Upper lobe of left lung (tissue), 6 donors: ENCODE measurements at regions not wholly inside any gene's neighbourhood (a gene's known extent, or its start where the extent isn't known, plus 50 kb on each side); places are given as distances from the start of the nearest gene placed in this dataset.
"Not testable (repeated sequence)": the region's sequence is repeated elsewhere in the genome, so short reads cannot be mapped to it uniquely, and the experiment has no call there.

Source experiments
- ATAC-seq, 2 donors: fragments of 200-7000 bp; cut with Tn5 transposase; one replicate each; pipeline ENCODE4 v1.9.1; 2022; ENCODE audit warnings: mild to moderate bottlenecking in 2 of 2, moderate library complexity in 2 of 2; ENCODE audit not compliant: low FRiP score in 2 of 2
- DNase-seq, 2 donors: peaks; one replicate each; pipeline ENCODE4 v3.0.0-alpha.2; 2019 to 2020
- H3K27ac ChIP-seq, 4 donors: fragments of 200-600 bp; sonication (generic); one replicate each; pipeline ENCODE4 v1.5.1; 2016 to 2019
- H3K27me3 ChIP-seq, 4 donors: fragments of 200-600 bp; sonication (generic); one replicate each; pipeline ENCODE4 v1.5.1; 2017 to 2019
- H3K36me3 ChIP-seq, 4 donors: fragments of 200-600 bp; sonication (generic); one replicate each; pipeline ENCODE4 v1.5.1; 2016 to 2019
- H3K4me1 ChIP-seq, 4 donors: fragments of 200-600 bp; sonication (generic); one replicate each; pipeline ENCODE4 v1.5.1; 2018 to 2019
- H3K4me3 ChIP-seq, 4 donors: fragments of 200-600 bp; sonication (generic); one replicate each; pipeline ENCODE4 v1.5.1; 2017 to 2019; ENCODE audit warnings: mild to moderate bottlenecking in 2 of 4, moderate library complexity in 1 of 4
- H3K9me3 ChIP-seq, 4 donors: fragments of 200-600 bp; sonication (generic); one replicate each; pipeline ENCODE4 v1.5.1; 2018 to 2019
- CTCF ChIP-seq, 6 experiments: fragments of 450-650 bp in 4 of 6; fragments of 200-600 bp in 2 of 6; sonication (generic) in 2 of 6; IDR thresholded peaks; one replicate each; pipeline ENCODE4 v1.5.1; 2016 to 2019; ENCODE audit warnings: antibody characterized with exemption in 6 of 6
- EP300 ChIP-seq, 4 donors: sonication (generic); formaldehyde crosslinking; IDR thresholded peaks; one replicate each; pipeline ENCODE4 v1.5.1; 2017; ENCODE audit warnings: antibody characterized with exemption in 4 of 4, control low read depth in 2 of 4
- POLR2A ChIP-seq, 4 donors: fragments of 450-650 bp; IDR thresholded peaks; one replicate each; pipeline ENCODE4 v1.5.1; 2016 to 2017; ENCODE audit warnings: antibody characterized with exemption in 4 of 4, mild to moderate bottlenecking in 2 of 4
- POLR2AphosphoS5 ChIP-seq, 2 donors: sonication (generic); formaldehyde crosslinking; IDR thresholded peaks; one replicate each; pipeline ENCODE4 v1.5.1; 2017; ENCODE audit warnings: antibody characterized with exemption in 2 of 2
- WGBS, 2 donors: methylation state at CpG; one replicate each; pipeline ENCODE4 v1.1.5; 2017 to 2018; 5-methylcytosine and 5-hydroxymethylcytosine counted together
- donor health status: DM: no; HTN: no; CAD: no; lungs with moderate emphysema.
- donor health status: DM: no; HTN: yes; CAD: no; lungs with severe emphysema.

DNA sequence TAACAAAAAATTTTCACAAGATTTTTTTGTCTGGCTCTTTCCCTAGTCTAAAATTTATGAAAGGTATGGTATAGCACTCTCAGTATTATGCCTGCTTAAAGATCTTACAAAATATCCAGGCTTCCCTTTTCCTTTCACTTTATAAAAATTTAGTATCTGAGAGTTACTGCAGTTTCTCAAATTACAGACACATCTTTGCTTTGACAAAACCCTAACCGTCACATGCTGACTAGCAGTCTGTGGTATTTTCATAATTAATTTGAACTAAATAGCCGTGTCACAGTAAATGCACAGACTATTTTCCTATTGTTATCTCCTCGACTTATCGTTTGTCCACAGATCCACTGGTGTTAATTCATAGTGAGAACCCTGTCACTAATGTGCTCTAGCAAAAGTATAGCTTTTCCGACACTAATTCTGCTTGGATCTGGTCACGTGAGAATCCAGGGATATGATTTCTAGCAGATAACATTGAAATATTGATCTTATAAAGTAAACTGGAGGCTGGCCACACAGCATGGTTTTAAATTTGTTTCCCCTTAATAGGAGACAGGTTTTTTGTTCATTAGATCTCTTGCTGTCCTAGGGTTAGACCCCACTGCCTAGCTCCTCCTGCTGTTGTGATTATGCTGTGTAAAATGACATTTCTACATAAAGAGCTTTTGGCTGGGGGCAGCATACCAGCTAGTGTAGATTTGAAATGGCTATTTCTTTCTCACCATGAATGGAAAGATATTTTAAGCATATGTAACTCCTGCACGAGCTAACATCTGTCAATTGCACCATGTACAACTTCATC lies 340.6 kb upstream of the SASH1 start:
- H3K4me1 ChIP-seq: no peaks in the 10 kb centered on the region
- ATAC-seq (no peak), DNase-seq (no peak)
- H3K27me3 ChIP-seq: no peaks in the 10 kb centered on the region
- peak overlapping the region in 1 of 4 donors; percentile 1 for H3K4me3 ChIP-seq
- no peaks in the 10 kb centered on the region for H3K9me3 ChIP-seq
- no peak overlapping the region for H3K27ac ChIP-seq
- 71 to 82% methylated on average over 7 of the region's 7 CpGs for WGBS, 2 donors
- H3K36me3 ChIP-seq: no peaks in the 10 kb centered on the region
- TF ChIP-seq POLR2AphosphoS5 (IDR thresholded peaks at IDR 0.05) (no peak), POLR2A (IDR thresholded peaks at IDR 0.05) (no peak), CTCF (IDR thresholded peaks at IDR 0.05) (no peak), EP300 (IDR thresholded peaks at IDR 0.05) (no peak)

DNA sequence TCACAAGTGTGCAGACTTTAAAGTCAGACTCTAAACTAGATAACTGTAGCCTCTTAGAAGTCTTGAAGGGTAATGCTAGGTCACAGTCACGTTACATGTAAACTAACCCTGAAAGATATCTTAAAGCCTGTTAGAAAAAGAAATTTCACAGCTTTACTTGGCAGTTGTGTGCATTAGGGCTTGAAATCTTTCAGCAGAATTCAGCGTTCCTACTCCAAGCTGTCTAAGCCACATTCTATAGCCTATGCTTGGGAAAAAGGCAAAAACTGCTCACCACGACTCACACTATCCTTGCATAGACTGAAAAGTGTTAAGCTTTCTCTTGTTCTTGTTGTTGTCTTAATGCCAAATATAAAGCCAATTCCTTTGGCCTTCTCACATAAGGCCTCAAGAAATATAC lies 338.0 kb upstream of the SASH1 start:
- no peaks in the 10 kb centered on the region for H3K36me3 ChIP-seq
- H3K27me3 ChIP-seq: no peaks in the 10 kb centered on the region
- H3K4me3 ChIP-seq: no peak overlapping the region
- H3K4me1 ChIP-seq: no peaks in the 10 kb centered on the region
- no peak for TF ChIP-seq POLR2A (IDR thresholded peaks at IDR 0.05)
- no peak for TF ChIP-seq POLR2AphosphoS5 (IDR thresholded peaks at IDR 0.05)
- no peak for TF ChIP-seq EP300 (IDR thresholded peaks at IDR 0.05)
- TF ChIP-seq CTCF (IDR thresholded peaks at IDR 0.05): no peak
- WGBS, 2 donors: 79 to 87% methylated on average over 3 of the region's 3 CpGs
- ATAC-seq: no peak
- no peak for DNase-seq
- H3K9me3 ChIP-seq: no peaks in the 10 kb centered on the region
- no peak overlapping the region for H3K27ac ChIP-seq

DNA sequence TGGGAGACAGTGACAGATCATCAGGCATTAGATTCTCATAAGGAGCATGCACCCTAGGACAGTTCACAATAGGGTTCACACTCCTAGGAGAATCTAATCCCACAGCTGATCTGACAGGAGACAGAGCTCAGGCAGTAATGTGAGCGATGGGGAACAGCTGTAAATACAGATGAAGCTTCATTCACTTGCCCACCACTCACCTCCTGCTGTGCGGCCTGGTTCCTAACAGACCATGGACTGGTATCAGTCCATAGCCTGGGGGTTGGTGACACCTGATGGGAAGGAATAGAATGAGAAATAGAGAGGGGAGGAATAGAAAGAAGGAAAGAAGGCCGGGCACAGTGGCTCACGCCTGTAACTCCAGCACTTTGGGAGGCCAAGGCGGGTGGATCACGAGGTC lies 336.8 kb upstream of the SASH1 start:
- no peak overlapping the region for H3K4me3 ChIP-seq
- H3K9me3 ChIP-seq: peaks cover 0 to 9% (median 8%) of the 10 kb centered on the region in 4 donors
- no peaks in the 10 kb centered on the region for H3K36me3 ChIP-seq
- WGBS, 2 donors: 90 to 97% methylated on average over 6 of the region's 6 CpGs
- ATAC-seq (no peak), DNase-seq (no peak)
- H3K27ac ChIP-seq: no peak overlapping the region
- no peaks in the 10 kb centered on the region for H3K27me3 ChIP-seq
- no peaks in the 10 kb centered on the region for H3K4me1 ChIP-seq
- TF ChIP-seq POLR2A (IDR thresholded peaks at IDR 0.05) (no peak), EP300 (IDR thresholded peaks at IDR 0.05) (no peak), POLR2AphosphoS5 (IDR thresholded peaks at IDR 0.05) (no peak), CTCF (IDR thresholded peaks at IDR 0.05) (no peak)

- peaks cover 0 to 15% (median 11%) of the 10 kb centered on the region in 4 donors for H3K9me3 ChIP-seq
- H3K36me3 ChIP-seq, H3K4me1 ChIP-seq, H3K4me3 ChIP-seq, H3K27ac ChIP-seq, ATAC-seq, DNase-seq, H3K27me3 ChIP-seq: not testable (repeated sequence)
These were observed 332.1 kb upstream of the SASH1 start for GRCh38 chr6:148010516-148010915.

DNA sequence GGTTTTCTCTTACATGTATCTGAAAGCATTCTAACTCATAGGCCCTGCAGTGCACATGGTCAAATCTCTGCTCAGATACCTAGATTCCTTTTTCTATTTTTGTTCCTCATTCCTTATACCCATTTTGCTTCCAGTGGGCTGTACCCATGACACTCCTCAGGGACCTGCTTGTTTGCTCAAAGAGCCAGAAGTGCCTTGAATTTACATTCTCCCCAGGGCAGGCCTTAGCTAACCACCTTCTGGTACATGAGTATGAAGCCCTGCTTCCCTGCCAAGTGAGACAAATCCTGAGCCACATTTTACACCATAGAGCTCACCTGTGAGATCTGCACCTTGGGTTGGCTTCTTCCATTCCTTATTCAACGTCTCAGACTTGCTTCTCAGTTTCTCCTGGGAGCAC lies 326.6 kb upstream of the SASH1 start:
- TF ChIP-seq CTCF (IDR thresholded peaks at IDR 0.05) (no peak), POLR2A (IDR thresholded peaks at IDR 0.05) (no peak), POLR2AphosphoS5 (IDR thresholded peaks at IDR 0.05) (no peak), EP300 (IDR thresholded peaks at IDR 0.05) (no peak)
- Histone ChIP-seq H3K27ac (no peak overlapping the region), H3K4me3 (no peak overlapping the region), H3K4me1 (peaks cover 0 to 1% (median under 1%) of the 10 kb centered on the region in 4 donors), H3K9me3 (peaks cover 0 to 4% (median 1%) of the 10 kb centered on the region in 4 donors), H3K36me3 (no peaks in the 10 kb centered on the region), H3K27me3 (no peaks in the 10 kb centered on the region)
- ATAC-seq (no peak), DNase-seq (peak in 1 of 2 donors; percentile 22)
- 80 to 89% methylated on average over 1 of the region's 1 CpG for WGBS, 2 donors
